ENCODE measurements at regions not wholly inside any gene's neighbourhood (a gene's known extent, or its start where the extent isn't known, plus 50 kb on each side); places are given as distances from the start of the nearest gene placed in this dataset.
A peak's percentile ranks its signal among the peaks of the same experiment; 100 is the strongest.

GRCh38 chr9:650362-650761, 191.1 kb upstream of the DMRT1 start:
- peak; percentile 24 for FAIRE-seq
- POLR2A ChIA-PET: no interaction called here

More at GRCh38 chr9:650362-650761, 191.1 kb upstream of the DMRT1 start:
- Histone ChIP-seq H2AFZ (ENCODE audit: low read depth, low read length) (peak overlapping the region; percentile 87), H3K4me2 (ENCODE audit: insufficient read depth, low read length) (peak overlapping the region; percentile 38), H3K4me1 (ENCODE audit: control insufficient read depth, extremely low read depth, insufficient read depth, low read length) (no peaks in the 10 kb centered on the region), H3K27me3 (ENCODE audit: control insufficient read depth in 2 of 2, insufficient read depth in 2 of 2, low read length in 2 of 2) (no peaks in the 10 kb centered on the region), H3K36me3 (ENCODE audit: control insufficient read depth in 2 of 2, extremely low read depth in 1 of 2, insufficient read depth in 2 of 2, low read length in 2 of 2) (no peaks in the 10 kb centered on the region), H3K9me3 (replicated peaks; ENCODE audit: control insufficient read depth, insufficient read depth, low read length) (no peaks in the 10 kb centered on the region), H4K20me1 (replicated peaks; ENCODE audit: control insufficient read depth, extremely low read depth, insufficient read depth, low read length) (no peaks in the 10 kb centered on the region), H3K9me1 (replicated peaks; ENCODE audit: control insufficient read depth, extremely low read depth, insufficient read depth, low read length) (no peaks in the 10 kb centered on the region), H3K79me2 (ENCODE audit: control insufficient read depth, insufficient read depth, low read length) (no peaks in the 10 kb centered on the region), H3K27ac (ENCODE audit: insufficient read depth, low read depth, low read length) (no peak overlapping the region), H3K4me3 (replicated peaks in 1 of 3; ENCODE audit: insufficient read depth in 1 of 3, low read depth in 1 of 3, low read length in 3 of 3) (peak overlapping the region in 1 of 3 experiments; percentile 31), H3K9ac (replicated peaks; ENCODE audit: extremely low read depth, insufficient read depth, low read length) (no peak overlapping the region)
- dilution Hi-C loops (cut with MboI; ENCODE audit: extremely low pct_ligation_motif_present, low sequenced_read_pairs) (no loop called here), intact Hi-C loops (cut with micrococcal nuclease) (no loop called here)
- TF ChIP-seq EZH2 (IDR thresholded peaks at IDR 0.05; ENCODE audit: borderline replicate concordance, low read depth, low read length, severe bottlenecking) (no peak), POLR2A (IDR thresholded peaks at IDR 0.05; ENCODE audit: low read depth, low read length) (no peak), FOS (IDR thresholded peaks at IDR 0.05; ENCODE audit: borderline replicate concordance, insufficient read depth, low read length) (no peak), MYC (IDR thresholded peaks at IDR 0.05; ENCODE audit: low read depth, low read length) (no peak), CTCF (IDR thresholded peaks at IDR 0.05; ENCODE audit: extremely low read depth in 1 of 2, insufficient read depth in 1 of 2, low read depth in 1 of 2, low read length in 2 of 2) (no peak), POLR2AphosphoS5 (IDR thresholded peaks at IDR 0.05; ENCODE audit: insufficient read depth, low read depth, low read length) (no peak), JUN (IDR thresholded peaks at IDR 0.05; ENCODE audit: borderline replicate concordance, insufficient read depth, insufficient read length, low read depth) (no peak), GATA2 (IDR thresholded peaks at IDR 0.05; ENCODE audit: insufficient read depth, insufficient read length, low read depth, low read length) (no peak), MAX (IDR thresholded peaks at IDR 0.05; ENCODE audit: insufficient read depth, insufficient read length) (no peak)
- no TSS peak for BruUV-seq (replicated peaks)
- peak; percentile 46 for DNase-seq (ENCODE audit: low read depth, low spot score)
- CTCF ChIA-PET: interaction anchor here (1.3 kb wide), 1 partner anchor 19 kb away, joined by 3 read pairs; no protein-coding TSS in a partner anchor

Data from endothelial cell of umbilical vein (primary cell).